ENCODE measurements at regions not wholly inside any gene's neighbourhood (a gene's known extent, or its start where the extent isn't known, plus 50 kb on each side); places are given as distances from the start of the nearest gene placed in this dataset.

DNA sequence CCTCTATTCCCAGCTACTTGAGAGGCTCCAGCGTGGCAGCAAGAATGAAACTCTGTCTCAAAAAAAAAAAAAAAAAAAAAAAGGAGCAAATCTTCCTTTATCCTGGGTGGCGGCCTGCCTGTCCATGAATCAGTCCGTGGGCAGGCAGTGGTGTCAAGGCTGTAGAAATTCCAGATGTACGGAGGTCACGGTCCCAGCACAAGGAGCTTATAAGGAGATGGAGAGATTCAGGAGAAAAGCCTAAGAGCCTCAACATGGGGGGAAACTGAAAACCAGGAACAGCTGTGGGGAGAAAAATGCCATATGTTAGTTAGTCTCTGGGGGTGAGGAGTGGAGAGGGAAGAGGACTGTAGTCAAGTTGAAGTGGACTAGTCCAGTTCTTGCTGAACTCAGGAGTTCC lies 130.5 kb upstream of the CRY1 start:
- DNase-seq (ENCODE audit: low read depth in 1 of 2, low spot score in 1 of 2) = no peak

DNA sequence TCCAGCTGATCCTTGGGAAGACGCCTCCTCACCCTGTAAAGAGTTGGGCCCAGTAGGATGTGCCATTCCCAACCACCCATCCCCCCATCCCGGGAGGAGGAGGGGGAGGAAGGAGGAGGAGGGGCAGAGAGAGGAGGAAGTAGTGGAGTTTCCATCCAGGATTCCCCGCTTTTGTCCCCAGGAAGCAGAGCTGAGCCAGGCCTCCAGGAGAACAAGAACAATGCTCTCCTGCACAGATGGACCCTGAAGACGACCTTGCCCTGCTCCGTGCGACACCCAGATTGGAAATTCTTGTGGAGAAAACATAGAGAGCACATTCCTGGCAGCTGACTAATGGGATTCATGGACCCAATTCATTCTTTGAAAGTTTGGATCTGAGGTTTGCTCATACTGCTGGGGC lies 132.3 kb upstream of the CRY1 start:
- DNase-seq (ENCODE audit: low read depth in 1 of 2, low spot score in 1 of 2) = no peak

DNA sequence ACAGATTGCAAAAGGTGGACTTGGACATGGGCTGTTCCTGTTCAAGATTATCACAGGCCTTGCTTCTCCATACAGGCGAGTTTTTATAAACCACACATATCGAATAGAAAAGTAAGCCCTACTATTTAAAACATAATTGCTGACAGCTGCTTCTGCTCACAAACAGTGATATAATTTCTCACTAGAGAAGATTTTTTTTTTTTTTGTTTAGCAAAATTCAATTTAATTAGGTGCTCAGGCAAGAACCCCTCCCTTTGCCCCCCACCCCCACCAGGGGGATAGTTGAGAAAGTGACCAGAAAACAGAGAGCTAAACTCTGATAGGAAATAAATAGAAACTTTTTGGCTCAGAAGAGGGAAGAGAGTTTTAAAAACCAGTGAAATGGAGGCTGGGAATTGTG lies 132.8 kb upstream of the CRY1 start:
- DNase-seq (ENCODE audit: low read depth in 1 of 2, low spot score in 1 of 2) = no peak

DNA sequence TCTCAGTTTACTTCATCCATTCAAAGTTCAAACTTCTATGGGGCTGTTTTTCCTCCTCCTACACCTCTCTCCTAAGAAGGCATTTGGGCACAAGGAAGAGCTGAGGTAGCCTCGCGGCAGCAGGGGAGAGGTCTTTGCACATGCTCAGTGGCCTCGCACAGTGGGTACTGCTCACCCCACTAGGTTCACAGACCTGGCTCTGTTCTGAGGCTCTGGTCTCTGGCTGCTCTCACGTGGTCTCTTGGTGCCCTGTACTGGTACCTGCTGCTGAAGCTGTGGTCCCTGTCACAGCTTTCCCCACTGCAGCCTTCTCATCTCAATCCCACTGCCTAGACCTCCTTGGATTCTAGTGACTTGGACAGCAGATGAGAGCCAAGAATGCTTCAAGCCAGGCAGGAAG lies 134.7 kb upstream of the CRY1 start:
- DNase-seq (ENCODE audit: low read depth in 1 of 2, low spot score in 1 of 2) = no peak

DNA sequence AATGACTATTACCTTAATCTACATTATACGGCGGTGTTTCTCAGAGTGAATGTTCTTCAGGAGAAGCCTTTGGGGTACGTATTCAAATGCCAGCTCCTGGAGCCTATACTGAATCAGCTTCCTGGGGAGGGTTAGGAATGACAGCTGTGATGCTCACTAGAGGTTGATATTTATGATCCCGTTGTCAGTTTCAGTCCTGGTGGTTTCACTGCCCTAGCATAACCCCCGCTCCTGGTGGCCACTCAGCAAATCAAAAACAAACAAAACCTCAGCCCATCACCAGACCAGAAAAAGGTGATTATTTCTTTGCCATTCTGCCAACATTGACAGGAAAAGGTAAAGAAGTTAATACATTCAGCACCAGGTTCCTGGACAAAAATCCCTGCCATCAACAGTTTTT lies 136.5 kb upstream of the CRY1 start:
- no peak for DNase-seq (ENCODE audit: low read depth in 1 of 2, low spot score in 1 of 2)

DNA sequence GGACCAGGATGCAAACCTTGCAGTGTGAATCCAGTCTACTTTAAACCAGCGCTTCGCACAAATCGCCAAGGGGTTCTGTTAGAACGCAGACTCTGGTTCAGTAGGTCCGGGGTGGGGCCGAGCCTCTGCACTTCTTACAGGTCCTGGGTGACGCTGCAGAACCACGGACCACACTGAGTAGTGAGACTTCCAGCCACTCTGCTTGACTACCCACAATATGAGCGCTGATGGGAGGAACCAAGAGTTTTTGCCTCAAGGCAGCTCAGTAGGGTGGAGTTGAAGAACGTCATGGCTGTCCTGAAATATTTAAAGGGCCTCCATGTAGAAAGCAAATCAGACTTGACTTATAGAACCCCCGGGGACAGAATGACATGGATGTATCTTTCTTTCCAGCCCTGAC lies 138.0 kb upstream of the CRY1 start:
- DNase-seq (ENCODE audit: low read depth in 1 of 2, low spot score in 1 of 2) = no peak

DNA sequence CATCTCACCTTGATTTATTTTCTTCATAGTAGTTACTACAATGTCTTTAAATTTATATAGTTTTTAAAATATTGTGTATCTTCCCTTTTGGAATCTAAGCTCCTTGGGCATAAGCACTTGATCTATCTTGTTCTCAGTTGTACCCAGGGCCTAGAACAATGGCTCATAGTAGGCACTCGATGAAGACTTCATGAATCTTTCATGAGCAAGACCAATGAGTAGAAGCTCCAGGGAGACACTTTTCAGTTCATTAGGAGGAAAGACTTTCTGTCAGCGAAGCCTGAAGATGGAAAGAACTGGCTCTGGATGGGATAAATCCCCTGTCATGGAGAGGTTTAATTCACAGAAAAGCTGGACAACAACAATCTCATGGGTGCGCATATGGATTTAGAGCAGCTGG lies 140.2 kb upstream of the CRY1 start:
- no peak for DNase-seq (ENCODE audit: low read depth in 1 of 2, low spot score in 1 of 2)

DNA sequence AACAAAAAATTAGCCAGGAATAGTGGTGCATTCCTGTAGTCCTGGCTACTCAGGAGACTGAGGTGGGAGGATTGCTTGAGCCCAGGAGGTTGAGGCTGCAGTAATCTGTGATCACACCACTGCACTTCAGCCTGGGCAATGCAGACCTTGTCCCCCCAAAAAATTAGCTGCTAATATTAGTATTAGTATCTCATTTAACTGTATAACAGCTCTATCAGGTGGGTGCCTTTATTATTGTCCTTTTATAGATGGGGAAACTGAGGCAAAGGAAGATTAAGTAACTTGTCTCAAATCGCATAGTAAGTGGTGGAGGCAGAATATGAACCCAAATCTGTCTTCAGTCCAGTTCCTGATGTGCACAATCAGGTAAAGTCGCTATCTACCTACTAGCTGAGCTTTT lies 142.3 kb upstream of the CRY1 start:
- no peak for DNase-seq (ENCODE audit: low read depth in 1 of 2, low spot score in 1 of 2)

DNA sequence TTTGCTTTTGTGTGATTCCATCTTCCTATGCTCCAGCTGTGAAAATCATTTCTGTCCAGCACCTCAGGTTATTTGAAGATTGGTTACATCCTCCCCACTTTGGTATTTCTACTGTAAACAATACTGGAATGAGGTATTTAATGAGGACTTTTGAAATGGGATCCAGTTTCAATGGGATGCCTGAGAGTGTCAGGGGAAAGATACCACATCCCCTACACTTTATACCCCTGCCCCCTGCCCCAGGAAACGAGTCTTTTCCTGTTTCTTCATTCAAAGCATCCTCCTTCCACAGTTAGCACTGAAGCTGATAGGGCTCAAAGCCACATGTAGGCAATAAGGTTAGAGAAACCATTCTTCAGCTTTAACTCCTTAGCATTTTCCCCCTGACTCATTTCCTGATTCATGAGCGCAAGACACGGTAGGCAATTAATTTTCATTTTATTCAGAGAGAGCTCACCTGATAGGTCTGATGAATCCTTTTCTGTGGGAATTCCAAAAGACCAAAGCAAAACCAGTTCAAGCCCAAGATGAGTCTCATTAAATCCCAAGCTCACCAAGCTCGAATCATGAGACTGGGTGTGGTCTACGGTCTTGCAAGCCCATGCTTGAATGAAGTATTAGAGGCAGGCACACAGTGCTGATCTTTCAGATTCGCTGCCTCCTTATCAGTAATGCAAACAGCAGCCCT lies 143.6 kb upstream of the CRY1 start:
- no peak for DNase-seq (ENCODE audit: low read depth in 1 of 2, low spot score in 1 of 2)

DNA sequence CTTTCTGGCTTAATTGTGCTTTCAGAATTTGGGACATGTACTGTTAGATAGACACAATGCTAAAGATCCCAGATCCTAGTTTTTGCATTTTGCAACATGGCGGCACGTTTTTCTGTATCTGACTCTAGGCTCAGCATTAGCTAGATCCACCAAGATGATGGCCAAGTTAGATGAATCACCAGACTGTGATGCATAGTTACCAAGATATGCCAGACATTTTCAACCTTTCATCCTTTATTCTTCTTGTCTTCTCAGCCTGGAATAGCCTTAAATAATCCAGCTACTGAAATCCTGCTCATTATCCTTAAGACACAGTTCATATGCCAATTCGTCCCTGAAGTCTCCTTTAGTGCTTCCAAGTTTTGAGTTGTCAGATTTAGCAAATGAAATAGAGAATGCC lies 144.9 kb upstream of the CRY1 start:
- no peak for DNase-seq (ENCODE audit: low read depth in 1 of 2, low spot score in 1 of 2)

DNA sequence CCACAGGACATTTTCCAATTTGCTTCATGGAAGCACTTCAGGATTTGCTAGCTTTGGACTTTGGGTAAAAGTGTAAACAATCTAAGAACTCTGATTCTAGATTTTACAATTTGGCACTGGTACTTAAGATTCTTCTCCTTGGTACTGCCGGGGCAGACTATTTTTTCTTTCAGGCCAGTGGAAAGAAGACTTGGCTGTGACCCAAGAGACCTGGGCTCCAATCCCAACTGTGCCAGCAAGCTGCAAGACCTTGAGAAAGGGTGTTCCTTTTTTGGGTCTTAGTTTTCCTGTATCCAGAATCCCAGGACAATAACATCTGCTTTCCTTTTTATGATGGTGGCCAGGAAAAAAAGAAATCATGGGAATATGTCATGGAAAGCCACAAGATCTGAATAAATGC lies 148.1 kb upstream of the CRY1 start:
- no peak for DNase-seq (ENCODE audit: low read depth in 1 of 2, low spot score in 1 of 2)

DNA sequence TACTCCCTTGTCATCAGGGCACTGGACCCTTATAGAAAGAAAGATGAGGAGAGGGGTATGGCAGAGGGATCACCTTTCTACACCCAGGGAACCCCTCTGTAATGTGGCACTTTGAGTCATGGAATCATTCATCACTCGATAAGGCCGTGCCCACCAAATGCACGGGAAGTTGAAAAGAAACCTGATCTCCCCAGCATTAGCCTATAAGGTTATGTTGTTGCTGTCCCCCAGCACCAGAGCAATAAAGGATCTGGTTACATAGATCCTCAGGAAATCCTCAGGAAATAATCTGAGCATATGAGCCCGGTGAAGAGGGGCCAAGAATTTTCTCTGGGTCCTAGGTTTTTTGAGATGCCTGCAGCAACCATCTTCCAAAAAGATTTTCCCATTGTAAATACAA lies 148.8 kb upstream of the CRY1 start:
- DNase-seq (ENCODE audit: low read depth in 1 of 2, low spot score in 1 of 2) = no peak

DNA sequence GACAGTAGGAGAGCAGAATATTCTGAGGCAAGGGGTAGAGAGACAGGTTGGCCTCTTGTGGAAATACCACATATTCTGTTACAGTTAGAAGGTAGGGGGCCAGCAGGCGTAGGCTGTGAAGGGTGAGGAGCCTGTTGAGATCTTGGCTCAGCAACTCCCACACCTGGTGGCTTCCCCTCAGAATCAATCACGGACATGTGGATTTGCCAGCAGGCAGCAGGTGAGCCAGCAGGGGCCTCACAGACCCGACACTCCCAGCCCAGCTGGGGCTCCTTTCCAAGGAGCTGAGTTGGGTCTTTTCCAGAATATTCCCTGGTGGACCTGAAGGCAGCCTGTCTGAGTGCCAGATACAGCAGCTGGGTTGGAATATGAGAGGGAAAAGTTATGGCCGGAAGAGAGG lies 150.0 kb upstream of the CRY1 start:
- DNase-seq (ENCODE audit: low read depth in 1 of 2, low spot score in 1 of 2) = no peak

DNA sequence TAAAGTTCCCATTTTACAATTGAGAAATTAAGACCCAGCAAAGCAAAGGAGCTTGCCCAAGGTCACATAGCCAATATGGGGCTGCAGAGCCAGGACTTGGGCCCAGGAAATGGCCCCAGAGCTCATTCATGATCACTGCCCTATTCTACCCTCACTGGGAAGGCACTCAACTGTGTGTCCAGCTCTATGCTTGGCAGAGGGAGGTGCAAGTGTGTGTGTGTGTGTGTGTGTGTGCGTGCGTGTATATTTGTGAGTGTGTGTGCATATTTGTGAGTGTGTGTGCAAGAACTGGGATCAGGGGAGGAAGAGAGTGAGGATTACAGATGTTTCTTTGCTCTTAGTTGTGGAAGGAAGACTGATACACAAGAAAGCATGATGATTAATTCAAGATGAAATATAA lies 151.2 kb upstream of the CRY1 start:
- no peak for DNase-seq (ENCODE audit: low read depth in 1 of 2, low spot score in 1 of 2)

DNA sequence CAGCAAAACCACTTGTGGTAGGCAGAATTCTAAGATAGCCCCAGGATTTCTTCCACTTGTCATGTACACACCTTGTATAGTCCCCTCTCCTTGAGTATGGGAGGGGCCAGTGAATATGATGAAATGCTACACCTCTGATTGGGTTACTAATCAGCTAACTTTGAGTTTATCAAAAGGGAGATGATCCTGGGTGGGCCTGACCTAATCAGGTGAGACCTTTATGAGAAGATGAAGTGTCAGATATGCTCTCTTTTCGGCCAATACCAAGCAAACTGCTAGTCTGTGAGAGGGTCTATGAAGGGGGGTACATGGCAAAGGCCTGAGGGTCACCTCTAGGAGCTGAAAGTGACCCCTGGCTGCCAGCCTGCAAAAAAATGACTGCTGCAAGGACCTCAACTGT lies 154.3 kb upstream of the CRY1 start:
- DNase-seq (ENCODE audit: low read depth in 1 of 2, low spot score in 1 of 2) = no peak

DNA sequence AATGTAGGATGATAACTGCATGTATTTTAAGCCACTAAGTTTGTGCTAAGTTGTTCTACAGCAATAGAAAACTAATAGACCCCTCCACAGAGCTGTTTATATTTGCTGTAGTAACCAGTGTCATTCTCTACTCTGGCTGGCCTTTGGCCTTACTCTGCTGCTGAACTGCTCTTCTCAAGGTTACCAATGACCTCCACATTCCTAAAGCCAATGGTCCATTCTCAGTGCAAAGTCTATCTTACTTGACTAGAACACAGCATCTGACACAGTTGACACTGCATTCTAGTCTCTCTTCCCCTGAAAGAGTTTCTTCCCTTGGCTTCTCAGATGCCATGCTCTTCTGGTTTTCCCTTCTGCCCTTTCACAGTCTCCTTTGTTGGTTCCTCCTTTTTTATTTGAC lies 154.8 kb upstream of the CRY1 start:
- no peak for DNase-seq (ENCODE audit: low read depth in 1 of 2, low spot score in 1 of 2)

DNA sequence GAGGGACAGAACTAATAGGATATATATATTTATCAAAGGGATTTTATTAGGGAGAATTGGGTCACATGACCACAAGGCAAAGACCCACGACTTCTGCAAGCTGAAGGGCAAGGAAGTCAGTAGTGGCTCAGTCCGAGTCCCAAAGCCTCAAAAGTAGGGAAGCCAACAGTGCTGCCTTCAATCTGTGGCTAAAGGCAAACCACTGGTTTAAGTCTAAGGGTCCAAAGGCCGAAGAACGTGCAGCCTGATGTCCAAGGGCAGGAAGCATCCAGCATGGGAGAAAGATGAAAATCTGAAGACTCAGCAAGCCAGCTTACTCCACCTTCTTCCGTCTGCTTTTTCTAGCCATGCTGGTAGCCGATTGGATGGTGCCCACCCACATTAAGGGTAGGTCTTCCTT lies 157.9 kb upstream of the CRY1 start:
- no peak for DNase-seq (ENCODE audit: low read depth in 1 of 2, low spot score in 1 of 2)

DNA sequence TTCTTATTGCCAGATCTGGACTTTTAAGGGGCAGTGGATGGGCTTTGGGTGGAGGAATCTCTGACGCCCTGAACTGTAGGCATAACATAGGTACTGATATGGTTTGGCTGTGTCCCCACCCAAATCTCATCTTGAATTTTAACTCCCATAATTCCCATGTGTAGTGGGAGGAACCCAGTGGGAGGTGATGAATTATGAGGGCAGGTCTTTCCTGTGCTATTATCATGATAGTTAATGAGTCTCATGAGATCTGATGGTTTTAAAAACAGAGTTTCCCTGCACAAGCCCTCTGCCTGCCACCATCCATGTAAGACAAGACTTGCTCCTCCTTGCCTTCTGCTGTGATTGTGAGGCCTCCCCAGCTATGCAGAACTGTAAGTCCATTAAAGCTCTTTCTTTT lies 160.0 kb upstream of the CRY1 start:
- no peak for DNase-seq (ENCODE audit: low read depth in 1 of 2, low spot score in 1 of 2)

DNA sequence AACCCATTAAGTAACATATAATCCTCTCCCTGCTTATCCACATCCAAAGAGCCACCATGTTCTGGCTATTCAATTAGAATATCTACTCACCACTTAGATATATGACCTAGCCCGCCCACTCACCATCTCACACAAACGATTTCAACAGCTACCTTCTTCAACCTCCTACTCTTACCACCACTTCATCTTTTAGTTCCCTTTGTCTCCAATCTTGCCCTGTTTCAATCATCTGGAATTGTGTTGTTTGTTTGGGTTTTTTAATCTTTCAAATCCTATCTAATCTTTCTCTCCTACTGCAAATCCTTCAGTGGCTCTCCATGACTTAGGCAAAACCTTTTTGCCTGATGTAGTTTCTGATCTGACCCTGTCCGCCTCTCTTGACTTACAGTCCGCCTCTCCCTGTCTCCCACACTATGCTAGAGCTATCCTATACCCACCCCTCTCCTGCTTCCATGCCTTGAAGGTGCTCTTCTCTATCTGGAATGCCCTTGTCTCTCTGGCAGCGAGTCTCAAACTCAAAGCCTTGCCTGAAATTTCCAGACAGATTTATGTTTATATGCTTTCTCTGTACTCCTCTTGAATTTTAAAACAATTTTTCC lies 161.0 kb upstream of the CRY1 start:
- no peak for DNase-seq (ENCODE audit: low read depth in 1 of 2, low spot score in 1 of 2)

DNA sequence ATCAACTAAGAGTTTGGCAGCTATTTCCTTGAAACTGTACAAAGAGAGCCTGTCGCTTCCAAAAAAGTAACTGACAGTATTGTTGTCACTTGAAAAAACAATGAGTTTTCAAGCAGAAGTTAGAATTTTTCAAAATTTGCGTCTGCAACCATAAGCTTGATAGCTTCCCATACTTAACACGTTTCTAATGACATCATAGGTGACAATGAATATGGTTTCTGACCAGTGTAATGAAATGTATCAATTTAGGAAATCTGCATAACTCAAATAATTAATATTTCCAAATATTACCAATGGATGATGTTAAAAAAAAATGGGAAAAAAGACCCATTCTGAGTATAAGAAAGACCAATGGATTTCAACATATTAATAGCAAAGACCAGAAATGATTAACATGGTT lies 165.4 kb upstream of the CRY1 start:
- no peak for DNase-seq (ENCODE audit: low read depth in 1 of 2, low spot score in 1 of 2)

DNA sequence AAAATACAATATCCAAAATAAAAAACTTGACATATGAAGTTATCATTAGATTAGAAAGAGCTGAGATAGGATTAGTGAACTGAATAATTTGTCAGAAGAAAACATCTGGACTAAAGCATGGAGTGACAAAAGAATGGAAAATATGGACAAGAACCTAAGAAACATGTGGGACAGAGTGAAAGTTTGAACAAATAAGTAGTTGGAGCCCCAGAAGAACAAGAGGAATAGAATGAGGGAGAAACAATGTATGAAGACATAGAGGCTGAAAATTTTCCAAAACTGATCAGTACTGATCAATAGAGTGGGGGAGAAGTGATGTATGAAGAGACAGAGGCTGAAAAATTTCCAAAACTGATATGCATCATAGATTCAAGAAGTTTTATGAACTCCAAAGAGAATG lies 170.6 kb upstream of the CRY1 start:
- no peak for DNase-seq (ENCODE audit: low read depth in 1 of 2, low spot score in 1 of 2)

DNA sequence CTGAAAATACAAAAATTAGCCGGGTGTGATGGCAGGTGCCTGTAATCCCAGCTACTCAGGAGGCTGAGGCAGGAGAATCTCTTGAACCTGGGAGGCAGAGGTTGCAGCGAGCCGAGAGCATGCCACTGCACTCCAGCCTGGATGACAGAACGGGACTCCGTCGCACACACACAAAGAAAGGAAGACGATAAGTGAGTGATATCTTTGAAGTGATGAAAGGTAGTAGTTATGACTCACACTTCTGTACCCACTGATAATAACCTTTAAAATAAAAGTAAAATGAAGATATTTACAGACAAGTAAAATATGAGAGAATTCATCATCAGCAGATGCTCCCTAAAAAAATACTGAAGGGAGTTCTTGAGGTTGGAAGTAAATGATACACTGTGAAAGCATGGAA lies 171.3 kb upstream of the CRY1 start:
- DNase-seq (ENCODE audit: low read depth in 1 of 2, low spot score in 1 of 2) = no peak

DNA sequence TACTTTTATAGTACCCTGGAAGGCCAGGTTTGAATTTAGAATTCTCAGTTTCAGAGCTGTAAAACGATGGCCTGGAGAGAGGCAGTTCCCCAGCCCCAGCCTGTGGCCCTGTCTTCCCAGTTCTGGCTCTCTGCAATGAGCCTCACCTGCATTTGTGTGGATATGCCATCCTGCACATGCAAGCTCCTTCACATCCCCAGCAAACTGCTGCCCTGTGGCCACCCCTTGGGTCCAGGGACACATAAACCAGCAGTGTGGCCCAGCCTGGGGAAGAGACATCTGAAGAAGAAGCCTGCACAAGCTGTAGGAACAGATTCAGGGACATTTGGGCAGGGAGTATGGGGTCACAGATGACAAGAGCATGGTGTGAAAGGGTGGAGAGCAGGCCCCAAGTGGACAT lies 174.3 kb upstream of the CRY1 start:
- no peak for DNase-seq (ENCODE audit: low read depth in 1 of 2, low spot score in 1 of 2)

DNA sequence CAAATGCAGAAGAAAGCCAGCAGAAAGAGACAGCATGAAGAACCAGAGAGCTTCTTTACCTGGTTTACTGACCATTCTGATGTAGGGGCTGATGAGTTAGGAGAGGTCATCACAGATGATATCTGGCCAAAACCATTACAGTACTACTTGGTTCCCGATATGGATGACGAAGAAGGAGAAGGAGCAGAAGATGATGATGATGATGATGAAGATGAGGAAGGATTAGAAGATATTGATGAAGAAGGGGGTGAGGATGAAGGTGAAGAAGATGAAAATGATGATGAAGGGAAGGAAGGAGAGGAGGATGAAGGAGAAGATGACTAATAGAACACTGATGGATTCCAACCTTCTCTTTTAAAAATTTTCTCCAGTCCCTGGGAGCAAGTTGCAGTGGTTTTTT lies 178.2 kb upstream of the CRY1 start:
- DNase-seq (ENCODE audit: low read depth in 1 of 2, low spot score in 1 of 2) = no peak

Data from activated CD4-positive, alpha-beta T cell treated with anti-CD3 and anti-CD28 coated beads, Interleukin-2, amount 50 U/mL, for 24 hours (primary cell).